ENCODE measurements at regions not wholly inside any gene's neighbourhood (a gene's known extent, or its start where the extent isn't known, plus 50 kb on each side); places are given as distances from the start of the nearest gene placed in this dataset.

DNA sequence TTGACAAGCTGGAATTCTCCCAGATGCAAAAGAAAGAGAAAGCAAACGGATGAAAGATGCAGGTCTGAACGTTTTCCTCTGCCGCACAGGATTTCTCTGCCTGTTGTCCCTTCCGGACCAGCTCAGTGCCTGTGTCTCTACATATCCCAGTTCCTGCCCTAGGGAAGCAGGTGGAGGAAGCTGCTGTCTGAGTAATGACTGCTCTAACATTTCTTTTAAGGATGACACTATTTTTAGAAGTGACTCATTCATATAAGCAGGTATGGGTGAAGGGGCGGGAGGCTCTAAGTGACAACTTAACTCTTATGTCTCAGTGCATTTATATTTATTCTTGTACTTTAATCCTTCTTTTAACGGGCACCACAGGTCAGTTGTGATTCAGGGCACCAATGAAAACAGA lies 128.8 kb downstream of the SLC24A2 start:
- Mint-ChIP-seq H3K27ac (no peak overlapping the region), H3K4me1 (peaks cover 0 to 2% (median 0%) of the 10 kb centered on the region in 4 donors), H3K9me3 (peaks cover 0 to 2% (median 0%) of the 10 kb centered on the region in 8 donors), H3K36me3 (no peaks in the 10 kb centered on the region), H3K4me3 (no peak overlapping the region), H3K27me3 (peaks cover 2 to 3% of the 10 kb centered on the region in 2 donors)
- Histone ChIP-seq H3K4me1 (ENCODE audit: insufficient read depth, low read length) (no peaks in the 10 kb centered on the region), H3K4me3 (ENCODE audit: low read length in 2 of 2) (no peak overlapping the region), H3K27ac (ENCODE audit: low read depth, low read length) (no peak overlapping the region), H3K27me3 (ENCODE audit: insufficient read depth, low read length) (no peaks in the 10 kb centered on the region), H3K36me3 (ENCODE audit: insufficient read depth, low read length) (no peaks in the 10 kb centered on the region), H3K9me3 (ENCODE audit: control insufficient read depth in 1 of 2, low read length in 2 of 2) (no peaks in the 10 kb centered on the region)
- POLR2A ChIA-PET (ENCODE audit: partially characterized antibody) = no interaction called here
- no peak for DNase-seq
- CTCF ChIA-PET (ENCODE audit: partially characterized antibody) = no interaction called here
- intact Hi-C loops (cut with micrococcal nuclease) = no loop called here

DNA sequence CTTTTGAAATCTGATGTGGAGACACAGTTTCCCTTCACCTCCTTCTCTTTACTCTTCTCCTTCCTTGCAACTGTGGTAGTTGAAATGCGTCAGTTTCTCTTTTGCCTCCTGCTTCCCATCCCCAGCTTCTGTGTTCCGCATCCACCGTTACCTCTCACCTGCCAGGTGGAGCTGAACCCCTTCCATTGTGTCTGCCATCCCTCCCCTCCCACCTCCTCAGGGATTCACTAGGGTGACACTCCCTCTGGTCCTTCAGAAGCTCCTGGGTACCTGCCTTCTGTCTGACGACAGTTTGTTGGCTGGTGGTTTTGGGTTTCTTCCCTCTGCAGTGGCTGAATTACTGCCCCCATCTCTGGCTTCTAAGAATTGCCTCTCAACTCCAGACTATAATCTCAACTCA lies 132.1 kb downstream of the SLC24A2 start:
- no peaks in the 10 kb centered on the region for H3K4me1 Mint-ChIP-seq
- H3K9me3 Mint-ChIP-seq = peaks cover 0 to 2% (median 0%) of the 10 kb centered on the region in 8 donors
- no peaks in the 10 kb centered on the region for H3K9me3 ChIP-seq (ENCODE audit: control insufficient read depth in 1 of 2, low read length in 2 of 2)
- POLR2A ChIA-PET (ENCODE audit: partially characterized antibody) = no interaction called here
- H3K27me3 Mint-ChIP-seq = peaks cover 2% of the 10 kb centered on the region in 2 donors
- H3K27ac ChIP-seq (ENCODE audit: low read depth, low read length) = no peak overlapping the region
- no peak overlapping the region for H3K27ac Mint-ChIP-seq
- H3K4me3 Mint-ChIP-seq = no peak overlapping the region
- intact Hi-C loops (cut with micrococcal nuclease) = no loop called here
- DNase-seq = no peak
- no peak overlapping the region for H3K4me3 ChIP-seq (ENCODE audit: low read length in 2 of 2)
- no peaks in the 10 kb centered on the region for H3K27me3 ChIP-seq (ENCODE audit: insufficient read depth, low read length)
- no peaks in the 10 kb centered on the region for H3K4me1 ChIP-seq (ENCODE audit: insufficient read depth, low read length)
- no peaks in the 10 kb centered on the region for H3K36me3 ChIP-seq (ENCODE audit: insufficient read depth, low read length)
- CTCF ChIA-PET (ENCODE audit: partially characterized antibody) = no interaction called here
- H3K36me3 Mint-ChIP-seq = no peaks in the 10 kb centered on the region

- intact Hi-C loops (cut with micrococcal nuclease) = no loop called here
- Histone ChIP-seq H3K27me3 (ENCODE audit: insufficient read depth, low read length) (no peaks in the 10 kb centered on the region), H3K4me3 (ENCODE audit: low read length in 2 of 2) (no peak overlapping the region)
Measured at GRCh38 chr9:19651681-19652080, 137.2 kb downstream of the SLC24A2 start.

GRCh38 chr9:19650312-19650711 lies 138.5 kb downstream of the SLC24A2 start:
- Mint-ChIP-seq H3K27me3 (peaks cover 4 to 11% of the 10 kb centered on the region in 2 donors), H3K27ac (no peak overlapping the region), H3K4me1 (no peaks in the 10 kb centered on the region), H3K4me3 (no peak overlapping the region), H3K9me3 (no peaks in the 10 kb centered on the region), H3K36me3 (no peaks in the 10 kb centered on the region)
- Histone ChIP-seq H3K4me3 (ENCODE audit: low read length in 2 of 2) (no peak overlapping the region), H3K27me3 (ENCODE audit: insufficient read depth, low read length) (no peaks in the 10 kb centered on the region), H3K9me3 (ENCODE audit: control insufficient read depth in 1 of 2, low read length in 2 of 2) (no peaks in the 10 kb centered on the region), H3K27ac (ENCODE audit: low read depth, low read length) (no peak overlapping the region), H3K36me3 (ENCODE audit: insufficient read depth, low read length) (no peaks in the 10 kb centered on the region), H3K4me1 (ENCODE audit: insufficient read depth, low read length) (no peaks in the 10 kb centered on the region)
- DNase-seq = no peak
- POLR2A ChIA-PET (ENCODE audit: partially characterized antibody) = no interaction called here
- CTCF ChIA-PET (ENCODE audit: partially characterized antibody) = interaction anchor here (1.1 kb wide), 1 partner anchor 12 kb away, joined by 4 read pairs; no protein-coding TSS in a partner anchor
- intact Hi-C loops (cut with micrococcal nuclease) = no loop called here

More at GRCh38 chr9:19651681-19652080, 137.2 kb downstream of the SLC24A2 start:
- no peak for DNase-seq
- Mint-ChIP-seq H3K27me3 (peaks cover 3 to 10% of the 10 kb centered on the region in 2 donors), H3K4me3 (no peak overlapping the region), H3K9me3 (no peaks in the 10 kb centered on the region), H3K27ac (no peak overlapping the region), H3K36me3 (no peaks in the 10 kb centered on the region), H3K4me1 (no peaks in the 10 kb centered on the region)
- CTCF ChIA-PET (ENCODE audit: partially characterized antibody) = no interaction called here
- H3K4me1 ChIP-seq (ENCODE audit: insufficient read depth, low read length) = no peaks in the 10 kb centered on the region
- H3K36me3 ChIP-seq (ENCODE audit: insufficient read depth, low read length) = no peaks in the 10 kb centered on the region
- H3K27ac ChIP-seq (ENCODE audit: low read depth, low read length) = no peak overlapping the region
- H3K9me3 ChIP-seq (ENCODE audit: control insufficient read depth in 1 of 2, low read length in 2 of 2) = no peaks in the 10 kb centered on the region
- POLR2A ChIA-PET (ENCODE audit: partially characterized antibody) = no interaction called here

DNA sequence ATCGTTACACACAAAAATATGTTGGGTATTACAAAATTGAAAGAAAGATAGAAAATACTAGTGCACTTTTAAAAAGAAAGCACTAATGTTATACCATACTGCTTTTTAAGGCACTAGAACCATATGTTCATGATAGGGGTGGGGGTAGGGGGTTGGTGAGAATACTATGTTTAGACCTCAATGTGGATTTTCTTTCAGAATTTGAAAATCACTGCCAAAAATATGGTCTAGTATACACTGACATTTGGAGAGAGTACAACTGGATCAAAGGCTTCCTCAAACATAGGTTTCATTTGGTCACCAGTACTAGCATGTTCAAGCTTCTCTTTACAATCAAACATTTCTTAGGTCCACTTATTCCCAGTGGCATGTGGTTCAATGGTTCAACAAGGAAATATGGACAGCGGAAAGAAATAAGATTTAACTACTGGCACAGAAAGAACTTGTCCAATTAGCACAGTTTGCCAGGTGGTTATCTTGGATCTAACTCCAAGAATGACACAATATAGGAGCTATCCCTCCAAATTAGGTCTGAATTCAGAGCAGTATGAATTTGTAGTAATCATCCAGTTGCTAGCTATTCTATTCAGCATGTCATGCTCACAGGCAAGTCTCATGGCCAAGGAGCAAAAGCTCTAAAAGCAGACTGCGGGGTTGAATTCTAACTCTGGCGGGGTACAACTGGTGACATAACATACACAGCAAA lies 139.3 kb downstream of the SLC24A2 start:
- Mint-ChIP-seq H3K4me3 (no peak overlapping the region), H3K27me3 (peaks cover 4 to 13% of the 10 kb centered on the region in 2 donors), H3K4me1 (no peaks in the 10 kb centered on the region), H3K27ac (no peak overlapping the region), H3K9me3 (no peaks in the 10 kb centered on the region), H3K36me3 (no peaks in the 10 kb centered on the region)
- no peaks in the 10 kb centered on the region for H3K9me3 ChIP-seq (ENCODE audit: control insufficient read depth in 1 of 2, low read length in 2 of 2)
- H3K4me1 ChIP-seq (ENCODE audit: insufficient read depth, low read length) = no peaks in the 10 kb centered on the region
- intact Hi-C loops (cut with micrococcal nuclease) = no loop called here
- POLR2A ChIA-PET (ENCODE audit: partially characterized antibody) = no interaction called here
- H3K36me3 ChIP-seq (ENCODE audit: insufficient read depth, low read length) = no peaks in the 10 kb centered on the region
- no peak for DNase-seq
- no peak overlapping the region for H3K27ac ChIP-seq (ENCODE audit: low read depth, low read length)
- no peaks in the 10 kb centered on the region for H3K27me3 ChIP-seq (ENCODE audit: insufficient read depth, low read length)
- CTCF ChIA-PET (ENCODE audit: partially characterized antibody) = no interaction called here
- no peak overlapping the region for H3K4me3 ChIP-seq (ENCODE audit: low read length in 2 of 2)

GRCh38 chr9:19648672-19649071 lies 140.2 kb downstream of the SLC24A2 start:
- no peak overlapping the region for H3K4me3 ChIP-seq (ENCODE audit: low read length in 2 of 2)
- no peak overlapping the region for H3K27ac ChIP-seq (ENCODE audit: low read depth, low read length)
- no peaks in the 10 kb centered on the region for H3K27me3 ChIP-seq (ENCODE audit: insufficient read depth, low read length)
- no peaks in the 10 kb centered on the region for H3K9me3 ChIP-seq (ENCODE audit: control insufficient read depth in 1 of 2, low read length in 2 of 2)
- H3K27me3 Mint-ChIP-seq = peaks cover 9 to 13% of the 10 kb centered on the region in 2 donors
- H3K4me3 Mint-ChIP-seq = no peak overlapping the region
- DNase-seq = no peak
- ChIA-PET POLR2A (ENCODE audit: partially characterized antibody) (no interaction called here), CTCF (ENCODE audit: partially characterized antibody) (no interaction called here)
- H3K9me3 Mint-ChIP-seq = no peaks in the 10 kb centered on the region
- H3K4me1 ChIP-seq (ENCODE audit: insufficient read depth, low read length) = no peaks in the 10 kb centered on the region
- no peak overlapping the region for H3K27ac Mint-ChIP-seq
- no peaks in the 10 kb centered on the region for H3K36me3 ChIP-seq (ENCODE audit: insufficient read depth, low read length)
- intact Hi-C loops (cut with micrococcal nuclease) = no loop called here
- no peaks in the 10 kb centered on the region for H3K4me1 Mint-ChIP-seq
- no peaks in the 10 kb centered on the region for H3K36me3 Mint-ChIP-seq

DNA sequence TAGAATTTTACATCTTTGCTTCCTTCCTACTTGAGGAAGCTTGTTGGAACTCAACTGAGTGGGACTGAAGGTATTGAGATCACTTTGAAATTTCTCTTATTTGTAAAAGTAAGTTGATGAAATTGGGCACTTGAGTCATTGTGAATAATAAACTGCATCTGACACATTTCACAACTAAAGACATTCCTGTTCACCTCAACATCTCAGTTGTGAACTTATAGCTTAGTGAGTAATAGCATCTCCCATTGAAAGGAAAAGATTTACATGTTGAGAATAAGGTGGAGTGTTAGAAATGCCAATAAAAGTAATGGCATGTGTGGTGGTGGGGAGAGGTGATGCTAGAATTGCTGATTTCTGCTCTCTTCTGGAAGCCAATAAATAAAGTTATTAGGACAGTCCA lies 145.0 kb downstream of the SLC24A2 start:
- H3K4me1 ChIP-seq (ENCODE audit: insufficient read depth, low read length) = no peaks in the 10 kb centered on the region
- Mint-ChIP-seq H3K27ac (no peak overlapping the region), H3K9me3 (no peaks in the 10 kb centered on the region), H3K27me3 (peaks cover 7 to 9% of the 10 kb centered on the region in 2 donors), H3K36me3 (no peaks in the 10 kb centered on the region), H3K4me1 (no peaks in the 10 kb centered on the region), H3K4me3 (no peak overlapping the region)
- H3K27ac ChIP-seq (ENCODE audit: low read depth, low read length) = no peak overlapping the region
- no peaks in the 10 kb centered on the region for H3K9me3 ChIP-seq (ENCODE audit: control insufficient read depth in 1 of 2, low read length in 2 of 2)
- intact Hi-C loops (cut with micrococcal nuclease) = no loop called here
- H3K27me3 ChIP-seq (ENCODE audit: insufficient read depth, low read length) = no peaks in the 10 kb centered on the region
- CTCF ChIA-PET (ENCODE audit: partially characterized antibody) = no interaction called here
- H3K4me3 ChIP-seq (ENCODE audit: low read length in 2 of 2) = no peak overlapping the region
- no peak for DNase-seq
- H3K36me3 ChIP-seq (ENCODE audit: insufficient read depth, low read length) = no peaks in the 10 kb centered on the region
- POLR2A ChIA-PET (ENCODE audit: partially characterized antibody) = no interaction called here
